Fibroblast of lung (primary cell): ENCODE measurements at regions not wholly inside any gene's neighbourhood (a gene's known extent, or its start where the extent isn't known, plus 50 kb on each side); places are given as distances from the start of the nearest gene placed in this dataset.

ENCODE experiments used
- EZH2 ChIP-seq: IDR thresholded peaks from 2 replicates; pipeline ENCODE4 v1.5.1; 2012; ENCODE audit warnings: low read length, control low read depth, mild to moderate bottlenecking; ENCODE audit errors: missing control alignments
- TF ChIP-seq, protein P1 (sequence below), 2 donors: IDR thresholded peaks in 1 of 2; conservative IDR thresholded peaks in 1 of 2; 1 replicate in 1 of 2; 2 replicates in 1 of 2; pipeline ENCODE4 v1.5.1; 2011 to 2012; ENCODE audit warnings: low read length in 2 of 2, control low read depth in 1 of 2, inconsistent platforms in 1 of 2, low read depth in 1 of 2, mild to moderate bottlenecking in 1 of 2

DNA sequence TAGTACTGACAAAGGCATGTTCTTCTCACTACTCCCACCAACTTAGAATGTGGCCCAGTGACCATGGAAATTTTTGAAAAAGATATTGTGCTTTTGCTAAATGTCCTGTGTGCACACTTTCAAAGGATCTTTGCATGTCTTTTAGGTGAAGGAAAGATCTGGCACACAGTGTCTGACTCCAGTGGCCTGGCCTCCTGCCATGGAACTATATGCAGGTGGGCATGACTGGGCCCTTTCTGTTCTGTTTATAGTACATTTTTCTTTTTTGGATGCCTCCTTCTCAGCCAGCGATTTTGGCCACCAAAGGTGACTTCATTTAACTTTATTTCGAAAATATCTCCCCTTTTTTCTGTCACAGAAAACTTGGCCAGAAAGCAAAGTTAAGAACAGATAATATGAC lies 999.7 kb upstream of the PIK3C3 start:
- TF ChIP-seq, protein P1, sequence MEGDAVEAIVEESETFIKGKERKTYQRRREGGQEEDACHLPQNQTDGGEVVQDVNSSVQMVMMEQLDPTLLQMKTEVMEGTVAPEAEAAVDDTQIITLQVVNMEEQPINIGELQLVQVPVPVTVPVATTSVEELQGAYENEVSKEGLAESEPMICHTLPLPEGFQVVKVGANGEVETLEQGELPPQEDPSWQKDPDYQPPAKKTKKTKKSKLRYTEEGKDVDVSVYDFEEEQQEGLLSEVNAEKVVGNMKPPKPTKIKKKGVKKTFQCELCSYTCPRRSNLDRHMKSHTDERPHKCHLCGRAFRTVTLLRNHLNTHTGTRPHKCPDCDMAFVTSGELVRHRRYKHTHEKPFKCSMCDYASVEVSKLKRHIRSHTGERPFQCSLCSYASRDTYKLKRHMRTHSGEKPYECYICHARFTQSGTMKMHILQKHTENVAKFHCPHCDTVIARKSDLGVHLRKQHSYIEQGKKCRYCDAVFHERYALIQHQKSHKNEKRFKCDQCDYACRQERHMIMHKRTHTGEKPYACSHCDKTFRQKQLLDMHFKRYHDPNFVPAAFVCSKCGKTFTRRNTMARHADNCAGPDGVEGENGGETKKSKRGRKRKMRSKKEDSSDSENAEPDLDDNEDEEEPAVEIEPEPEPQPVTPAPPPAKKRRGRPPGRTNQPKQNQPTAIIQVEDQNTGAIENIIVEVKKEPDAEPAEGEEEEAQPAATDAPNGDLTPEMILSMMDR (conservative IDR thresholded peaks at IDR 0.05 in 1 of 2, IDR thresholded peaks at IDR 0.05 in 1 of 2; ENCODE audit: low read depth in 1 of 2, low read length in 2 of 2): no peak
- TF ChIP-seq EZH2: no peak
